Heart left ventricle (tissue), 16 donors: ENCODE measurements at regions not wholly inside any gene's neighbourhood (a gene's known extent, or its start where the extent isn't known, plus 50 kb on each side); places are given as distances from the start of the nearest gene placed in this dataset.

Experiments used
- ATAC-seq, 4 donors: fragments of 200-7000 bp; cut with Tn5 transposase; one replicate each; pipeline ENCODE4 v1.9.1; 2020 to 2022; ENCODE audit warnings: moderate library complexity in 4 of 4, mild to moderate bottlenecking in 3 of 4, moderate number of reproducible peaks in 1 of 4
- DNase-seq, 5 donors: peaks; one replicate each; pipeline ENCODE4 v3.0.0-alpha.2; 2020
- H3K27ac ChIP-seq, 12 donors: fragments of 200-600 bp; sonication (generic) in 4 of 12; one replicate each; pipeline versions ENCODE4 v1.5.0 to v1.8.0; 2016 to 2022; ENCODE audit warnings: mild to moderate bottlenecking in 2 of 12
- H3K27me3 ChIP-seq, 9 donors: fragments of 200-600 bp; sonication (generic) in 2 of 9; one replicate each; pipeline versions ENCODE4 v1.5.1 to v1.8.0; 2016 to 2022; ENCODE audit warnings: mild to moderate bottlenecking in 3 of 9
- H3K36me3 ChIP-seq, 9 donors: fragments of 200-600 bp; sonication (generic) in 2 of 9; one replicate each; pipeline versions ENCODE4 v1.5.0 to v1.8.0; 2018 to 2022; ENCODE audit warnings: mild to moderate bottlenecking in 2 of 9
- H3K4me1 ChIP-seq, 12 donors: fragments of 200-600 bp; sonication (generic) in 4 of 12; one replicate each; pipeline versions ENCODE4 v1.5.0 to v1.8.0; 2016 to 2022; ENCODE audit warnings: mild to moderate bottlenecking in 3 of 12
- H3K4me3 ChIP-seq, 12 donors: fragments of 200-600 bp; sonication (generic) in 4 of 12; one replicate each; pipeline versions ENCODE4 v1.5.0 to v1.8.0; 2017 to 2022; ENCODE audit warnings: mild to moderate bottlenecking in 9 of 12, moderate library complexity in 4 of 12
- H3K9me3 ChIP-seq, 12 donors: fragments of 200-600 bp; sonication (generic) in 4 of 12; one replicate each; pipeline versions ENCODE4 v1.5.0 to v1.8.0; 2016 to 2022; ENCODE audit warnings: mild to moderate bottlenecking in 1 of 12
- CTCF ChIP-seq, 12 donors: fragments of 200-600 bp; sonication (generic) in 4 of 12; IDR thresholded peaks; one replicate each; pipeline versions ENCODE4 v1.5.0 to v1.8.0; 2018 to 2022; ENCODE audit warnings: antibody characterized with exemption in 12 of 12, mild to moderate bottlenecking in 5 of 12
- POLR2A ChIP-seq, 2 donors: fragments of 450-650 bp; IDR thresholded peaks; one replicate each; pipeline ENCODE4 v1.6.1; 2017; ENCODE audit warnings: antibody characterized with exemption in 2 of 2, mild to moderate bottlenecking in 2 of 2, moderate library complexity in 2 of 2
- WGBS, 4 donors: extraction: QIAGEN DNeasy Blood & Tissue Kit in 2 of 4; methylation state at CpG; one replicate each; pipeline versions ENCODE4 v1.1.5 to v1.1.7; 2013 to 2018; 5-methylcytosine and 5-hydroxymethylcytosine counted together
- intact Hi-C, 10 donors: fragments of 100-400 bp; cut with DNase I; formaldehyde crosslinking; loops; one replicate each; pipeline versions ENCODE4 v1.11.1 to v1.14.2; 2022
- donor health status: ischemic (EF 13 %, LVEDD 7.1; RV severe dilation, severe dysfunction).
- donor health status: healthy with polysubstance abuse.
- donor health status: DM: no; HTN: yes; CAD: no.
- donor health status: DM: no; HTN: no; CAD: no.
- donor health status: ischemic (EF 25% LVEDD 6.9; RV normal size, moderate dysfunction).
- donor health status: ischemic (EF 25% LVEDD 5.7; RV mildly dilated, moderate dysfunction).
- donor health status: healthy.
- donor health status: DM: yes; HTN: yes; CAD: no.
- donor health status: ischemic (EF 35%, LVEDD 5.7; RV mildly dilated, moderate dysfunction).
- donor health status: nonischemic (EF 11% LVEDD 7.7; RV severe dilation, severe dysfunction).
- donor health status: DM: yes; HTN: yes; CAD: no.
- donor health status: PGD.
- donor health status: ischemic (EF 29% LVEDD 5.4; RV normal size, mild dysfunction).
- donor health status: nonischemic (EF 23%, LVEDD 6.1; RV moderate dilation, normal function).

DNA sequence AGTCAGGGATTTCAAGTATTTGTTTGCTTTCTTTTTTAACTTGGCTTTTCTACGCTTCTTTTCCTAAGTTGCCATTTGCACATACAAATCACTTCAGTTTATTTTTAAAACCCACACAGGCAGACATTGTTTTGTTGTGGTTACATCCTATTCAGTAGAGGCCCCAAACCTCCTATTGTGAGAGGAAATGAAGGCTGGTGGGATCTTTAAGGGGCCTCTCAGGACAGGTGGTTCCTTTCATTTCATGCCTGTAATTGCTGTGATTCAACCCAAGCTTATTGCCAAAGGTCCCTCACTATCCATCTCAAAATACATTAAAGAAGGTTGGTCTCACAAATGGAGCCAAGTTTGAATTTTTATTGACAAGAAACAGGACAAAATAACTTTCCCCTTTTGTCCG is 257.1 kb downstream of the ADAMTS20 start:
- WGBS, 4 donors: 69 to 81% (median 79%) methylated on average over 2 of the region's 2 CpGs
- Histone ChIP-seq H3K4me3 (no peak overlapping the region), H3K36me3 (no peaks in the 10 kb centered on the region), H3K9me3 (no peaks in the 10 kb centered on the region), H3K27me3 (no peaks in the 10 kb centered on the region), H3K4me1 (peaks cover 0 to 3% (median 0%) of the 10 kb centered on the region in 12 donors), H3K27ac (no peak overlapping the region)
- DNase-seq: no peak
- no peak for ATAC-seq
- TF ChIP-seq POLR2A (IDR thresholded peaks at IDR 0.05) (no peak), CTCF (IDR thresholded peaks at IDR 0.05) (no peak)
- intact Hi-C loops: no loop called here

DNA sequence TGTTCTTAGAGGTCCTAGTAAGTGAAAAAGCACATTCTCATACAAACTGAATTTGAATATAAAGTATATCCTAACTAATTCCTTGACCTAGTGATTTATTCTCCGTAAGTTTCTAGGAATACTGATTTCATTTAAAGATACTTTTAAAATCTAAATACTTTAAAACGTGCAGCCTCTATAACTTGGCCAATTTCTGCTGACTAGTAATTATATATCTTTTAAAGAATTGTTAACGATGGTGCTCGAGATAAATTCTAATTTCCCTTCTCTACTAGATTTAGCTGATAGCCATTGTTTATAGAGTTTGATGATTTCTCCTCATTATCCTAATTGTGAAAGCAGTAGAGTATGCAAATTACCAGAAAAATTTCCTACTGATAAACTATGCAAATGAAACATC is 257.9 kb downstream of the ADAMTS20 start:
- no peak for ATAC-seq
- 70 to 79% (median 77%) methylated on average over 4 of the region's 4 CpGs for WGBS, 4 donors

DNA sequence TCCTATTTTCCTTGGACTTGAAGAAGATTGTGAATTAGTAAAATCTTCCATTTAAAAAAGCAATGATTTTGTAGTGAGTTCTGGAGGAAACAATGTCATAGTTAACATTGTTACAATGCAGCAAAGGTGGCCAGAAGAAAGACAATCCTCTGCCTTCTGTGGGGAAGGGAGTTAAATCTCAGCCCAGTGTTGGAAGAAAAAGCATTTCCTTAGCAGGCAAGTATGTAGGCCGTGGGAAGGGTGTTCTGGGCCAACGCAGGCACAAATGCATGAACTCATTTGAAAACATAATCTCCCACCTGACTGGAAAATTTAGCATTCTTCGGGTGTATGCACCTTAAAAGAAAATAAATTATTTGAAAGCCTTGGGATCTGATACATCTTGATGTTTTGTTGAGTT is 258.6 kb downstream of the ADAMTS20 start:
- H3K4me1 ChIP-seq: peaks cover 0 to 14% (median 2%) of the 10 kb centered on the region in 12 donors
- intact Hi-C loops: no loop called here
- peak in 1 of 4 donors; percentile 49 for ATAC-seq
- 51 to 65% (median 53%) methylated on average over 3 of the region's 3 CpGs for WGBS, 4 donors
- H3K27me3 ChIP-seq: no peaks in the 10 kb centered on the region
- H3K36me3 ChIP-seq: no peaks in the 10 kb centered on the region
- DNase-seq: no peak
- peak overlapping the region in 1 of 12 donors; percentile 9 for H3K27ac ChIP-seq
- no peaks in the 10 kb centered on the region for H3K9me3 ChIP-seq
- TF ChIP-seq POLR2A (IDR thresholded peaks at IDR 0.05) (no peak), CTCF (IDR thresholded peaks at IDR 0.05) (no peak)
- no peak overlapping the region for H3K4me3 ChIP-seq

More for the DNA sequence above, 257.9 kb downstream of the ADAMTS20 start:
- Histone ChIP-seq H3K4me1 (peaks cover 0 to 10% (median under 1%) of the 10 kb centered on the region in 12 donors), H3K27me3 (no peaks in the 10 kb centered on the region), H3K36me3 (no peaks in the 10 kb centered on the region), H3K4me3 (no peak overlapping the region), H3K27ac (no peak overlapping the region), H3K9me3 (no peaks in the 10 kb centered on the region)
- TF ChIP-seq POLR2A (IDR thresholded peaks at IDR 0.05) (no peak), CTCF (IDR thresholded peaks at IDR 0.05) (no peak)
- intact Hi-C loops: no loop called here
- no peak for DNase-seq

GRCh38 chr12:43292699-43293098 is 259.3 kb downstream of the ADAMTS20 start:
- H3K27me3 ChIP-seq: no peaks in the 10 kb centered on the region
- intact Hi-C loops: no loop called here
- ATAC-seq: peak in 1 of 4 donors; percentile 49

More at GRCh38 chr12:43292699-43293098, 259.3 kb downstream of the ADAMTS20 start:
- DNase-seq: no peak
- TF ChIP-seq POLR2A (IDR thresholded peaks at IDR 0.05): no peak
- no peak for TF ChIP-seq CTCF (IDR thresholded peaks at IDR 0.05)
- no peaks in the 10 kb centered on the region for H3K36me3 ChIP-seq
- no peaks in the 10 kb centered on the region for H3K9me3 ChIP-seq
- H3K4me1 ChIP-seq: peaks cover 0 to 14% (median 2%) of the 10 kb centered on the region in 12 donors
- 44 to 64% (median 52%) methylated on average over 2 of the region's 2 CpGs for WGBS, 4 donors
- peak overlapping the region in 1 of 12 donors; percentile 9 for H3K27ac ChIP-seq
- no peak overlapping the region for H3K4me3 ChIP-seq
